ENCODE measurements at regions not wholly inside any gene's neighbourhood (a gene's known extent, or its start where the extent isn't known, plus 50 kb on each side); places are given as distances from the start of the nearest gene placed in this dataset.

GRCh38 chr3:190790185-190790584 lies 72.3 kb downstream of the GMNC start:
- TF ChIP-seq, protein P1, sequence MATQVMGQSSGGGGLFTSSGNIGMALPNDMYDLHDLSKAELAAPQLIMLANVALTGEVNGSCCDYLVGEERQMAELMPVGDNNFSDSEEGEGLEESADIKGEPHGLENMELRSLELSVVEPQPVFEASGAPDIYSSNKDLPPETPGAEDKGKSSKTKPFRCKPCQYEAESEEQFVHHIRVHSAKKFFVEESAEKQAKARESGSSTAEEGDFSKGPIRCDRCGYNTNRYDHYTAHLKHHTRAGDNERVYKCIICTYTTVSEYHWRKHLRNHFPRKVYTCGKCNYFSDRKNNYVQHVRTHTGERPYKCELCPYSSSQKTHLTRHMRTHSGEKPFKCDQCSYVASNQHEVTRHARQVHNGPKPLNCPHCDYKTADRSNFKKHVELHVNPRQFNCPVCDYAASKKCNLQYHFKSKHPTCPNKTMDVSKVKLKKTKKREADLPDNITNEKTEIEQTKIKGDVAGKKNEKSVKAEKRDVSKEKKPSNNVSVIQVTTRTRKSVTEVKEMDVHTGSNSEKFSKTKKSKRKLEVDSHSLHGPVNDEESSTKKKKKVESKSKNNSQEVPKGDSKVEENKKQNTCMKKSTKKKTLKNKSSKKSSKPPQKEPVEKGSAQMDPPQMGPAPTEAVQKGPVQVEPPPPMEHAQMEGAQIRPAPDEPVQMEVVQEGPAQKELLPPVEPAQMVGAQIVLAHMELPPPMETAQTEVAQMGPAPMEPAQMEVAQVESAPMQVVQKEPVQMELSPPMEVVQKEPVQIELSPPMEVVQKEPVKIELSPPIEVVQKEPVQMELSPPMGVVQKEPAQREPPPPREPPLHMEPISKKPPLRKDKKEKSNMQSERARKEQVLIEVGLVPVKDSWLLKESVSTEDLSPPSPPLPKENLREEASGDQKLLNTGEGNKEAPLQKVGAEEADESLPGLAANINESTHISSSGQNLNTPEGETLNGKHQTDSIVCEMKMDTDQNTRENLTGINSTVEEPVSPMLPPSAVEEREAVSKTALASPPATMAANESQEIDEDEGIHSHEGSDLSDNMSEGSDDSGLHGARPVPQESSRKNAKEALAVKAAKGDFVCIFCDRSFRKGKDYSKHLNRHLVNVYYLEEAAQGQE (IDR thresholded peaks at IDR 0.05; ENCODE audit: insufficient read depth in 1 of 2, low read depth in 2 of 2, low read length in 1 of 2), result no peak
- no peak for TF ChIP-seq POLR2AphosphoS5 (IDR thresholded peaks at IDR 0.05; ENCODE audit: low read depth, low read length)
- TF ChIP-seq, protein P2, sequence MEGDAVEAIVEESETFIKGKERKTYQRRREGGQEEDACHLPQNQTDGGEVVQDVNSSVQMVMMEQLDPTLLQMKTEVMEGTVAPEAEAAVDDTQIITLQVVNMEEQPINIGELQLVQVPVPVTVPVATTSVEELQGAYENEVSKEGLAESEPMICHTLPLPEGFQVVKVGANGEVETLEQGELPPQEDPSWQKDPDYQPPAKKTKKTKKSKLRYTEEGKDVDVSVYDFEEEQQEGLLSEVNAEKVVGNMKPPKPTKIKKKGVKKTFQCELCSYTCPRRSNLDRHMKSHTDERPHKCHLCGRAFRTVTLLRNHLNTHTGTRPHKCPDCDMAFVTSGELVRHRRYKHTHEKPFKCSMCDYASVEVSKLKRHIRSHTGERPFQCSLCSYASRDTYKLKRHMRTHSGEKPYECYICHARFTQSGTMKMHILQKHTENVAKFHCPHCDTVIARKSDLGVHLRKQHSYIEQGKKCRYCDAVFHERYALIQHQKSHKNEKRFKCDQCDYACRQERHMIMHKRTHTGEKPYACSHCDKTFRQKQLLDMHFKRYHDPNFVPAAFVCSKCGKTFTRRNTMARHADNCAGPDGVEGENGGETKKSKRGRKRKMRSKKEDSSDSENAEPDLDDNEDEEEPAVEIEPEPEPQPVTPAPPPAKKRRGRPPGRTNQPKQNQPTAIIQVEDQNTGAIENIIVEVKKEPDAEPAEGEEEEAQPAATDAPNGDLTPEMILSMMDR (IDR thresholded peaks at IDR 0.05), result no peak

Measured in Panc1 (cell line).